CD4-positive, alpha-beta T cell (primary cell): ENCODE measurements at regions not wholly inside any gene's neighbourhood (a gene's known extent, or its start where the extent isn't known, plus 50 kb on each side); places are given as distances from the start of the nearest gene placed in this dataset.

Experiments
- ATAC-seq: fragments of 200-7000 bp; cut with Tn5 transposase; one replicate; pipeline ENCODE4 v1.10.0; 2022; ENCODE audit warnings: mild to moderate bottlenecking; ENCODE audit not compliant: poor library complexity
- CTCF ChIA-PET: fragments of 350-600 bp; sonication (Branson Sonifier 250); formaldehyde crosslinking; loops from one replicate; lab custom pipeline; 2021; ENCODE audit warnings: antibody characterized with exemption, inconsistent platforms; lab: Charles Lee
- POLR2A ChIA-PET: fragments of 350-600 bp; sonication (Branson Sonifier 250); formaldehyde crosslinking; loops from one replicate; lab custom pipeline; 2021; ENCODE audit warnings: antibody characterized with exemption, inconsistent platforms; lab: Charles Lee
- DNase-seq, 14 experiments: peaks; one replicate each; pipeline ENCODE4 v3.0.0-alpha.2; 2013 to 2020; ENCODE audit warnings: mixed read lengths in 2 of 14
- H3K27ac ChIP-seq, 2 donors: one replicate each; pipeline versions ENCODE4 v1.5.1 to v1.7.0; 2013; ENCODE audit warnings: low read length in 2 of 2, low read depth in 1 of 2, mild to moderate bottlenecking in 1 of 2
- H3K27me3 ChIP-seq, 2 experiments: 1 replicate in 1 of 2; 2 replicates in 1 of 2; pipeline versions ENCODE4 v1.6.1 to v1.7.0; 2013; ENCODE audit warnings: low read length in 2 of 2, control low read depth in 1 of 2, mild to moderate bottlenecking in 1 of 2, moderate library complexity in 1 of 2; ENCODE audit not compliant: insufficient read depth in 2 of 2, control insufficient read depth in 1 of 2
- H3K36me3 ChIP-seq: one replicate; pipeline ENCODE4 v1.6.1; 2013; ENCODE audit warnings: low read length, control low read depth; ENCODE audit not compliant: insufficient read depth
- H3K4me1 ChIP-seq: one replicate; pipeline ENCODE4 v1.6.1; 2013; ENCODE audit warnings: low read length, control low read depth; ENCODE audit not compliant: insufficient read depth
- H3K4me3 ChIP-seq: one replicate; pipeline ENCODE4 v1.5.1; 2013; ENCODE audit warnings: mild to moderate bottlenecking, low read length, moderate library complexity
- H3K9me3 ChIP-seq, 2 experiments: 1 replicate in 1 of 2; 2 replicates in 1 of 2; pipeline versions ENCODE4 v1.6.1 to v1.7.0; 2013; ENCODE audit warnings: low read length in 2 of 2, mild to moderate bottlenecking in 2 of 2, control low read depth in 1 of 2, moderate library complexity in 1 of 2; ENCODE audit not compliant: control insufficient read depth in 1 of 2, insufficient read depth in 1 of 2
- H3K27ac Mint-ChIP-seq: one replicate; pipeline ENCODE4 v1.8.0; 2020; ENCODE audit warnings: mixed read lengths
- H3K27me3 Mint-ChIP-seq: one replicate; pipeline ENCODE4 v1.8.0; 2021; ENCODE audit warnings: mixed read lengths
- H3K36me3 Mint-ChIP-seq: one replicate; pipeline ENCODE4 v1.8.0; 2021; ENCODE audit warnings: low read depth, mixed read lengths
- H3K4me1 Mint-ChIP-seq: one replicate; pipeline ENCODE4 v1.8.0; 2021; ENCODE audit warnings: low read depth, mixed read lengths
- H3K4me3 Mint-ChIP-seq: one replicate; pipeline ENCODE4 v1.8.0; 2020; ENCODE audit warnings: mild to moderate bottlenecking, mixed read lengths
- H3K9me3 Mint-ChIP-seq: one replicate; pipeline ENCODE4 v1.8.0; 2020; ENCODE audit warnings: mixed read lengths
- CTCF ChIP-seq: fragments of 200-600 bp; IDR thresholded peaks from one replicate; pipeline ENCODE4 v1.8.0; 2022; ENCODE audit warnings: antibody characterized with exemption, mild to moderate bottlenecking
- intact Hi-C, 2 experiments: fragments of 100-400 bp; cut with DNase I in 1 of 2; cut with micrococcal nuclease in 1 of 2; formaldehyde crosslinking; loops; one replicate each; pipeline versions ENCODE4 v1.15.1 to v1.9.0; 2023 to 2025; cut with DNase I, micrococcal nuclease

DNA sequence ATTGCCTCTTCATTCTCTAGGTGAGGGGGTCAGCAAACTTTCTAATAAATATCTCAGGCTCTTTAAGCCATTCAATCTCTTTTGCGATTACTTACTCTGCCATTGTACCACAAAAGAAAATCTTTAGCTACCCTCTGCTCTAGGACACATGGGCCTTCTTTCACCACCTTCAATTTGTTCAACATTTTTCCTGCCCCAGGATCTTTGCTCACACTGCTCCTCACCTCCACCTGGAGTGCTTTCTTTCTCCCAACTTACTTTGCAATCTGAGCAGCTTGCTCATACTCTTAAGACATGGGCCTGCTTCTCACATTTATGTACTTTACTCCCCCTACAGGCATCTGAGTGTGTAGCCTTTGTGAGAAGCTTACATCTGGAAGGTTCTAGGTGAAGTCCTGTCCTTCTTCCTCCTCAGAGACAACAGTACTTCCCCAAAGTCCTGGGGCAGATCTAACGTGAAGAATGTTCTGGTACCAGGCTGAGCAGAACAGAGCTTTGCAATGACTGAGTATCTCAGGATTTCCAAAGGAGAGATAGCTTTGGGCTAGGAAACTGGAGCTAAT, 55.0 kb upstream of the PRDM5 start:
- Histone ChIP-seq H3K4me3 (no peak overlapping the region), H3K36me3 (no peaks in the 10 kb centered on the region), H3K27me3 (no peaks in the 10 kb centered on the region), H3K27ac (no peak overlapping the region), H3K9me3 (no peaks in the 10 kb centered on the region), H3K4me1 (no peaks in the 10 kb centered on the region)
- Mint-ChIP-seq H3K9me3 (no peaks in the 10 kb centered on the region), H3K36me3 (no peaks in the 10 kb centered on the region), H3K27ac (no peak overlapping the region), H3K27me3 (no peaks in the 10 kb centered on the region), H3K4me3 (no peak overlapping the region), H3K4me1 (no peaks in the 10 kb centered on the region)
- ChIA-PET POLR2A (no interaction called here), CTCF (interaction anchor here (1.3 kb wide), 1 partner anchor 37 kb away, joined by 3 read pairs; no protein-coding TSS in a partner anchor)
- ATAC-seq (peak; percentile 55), DNase-seq (peak in 4 of 14 experiments; percentile 4 to 29 (median 26))
- TF ChIP-seq CTCF, result no peak
- intact Hi-C loops, result no loop called here

DNA sequence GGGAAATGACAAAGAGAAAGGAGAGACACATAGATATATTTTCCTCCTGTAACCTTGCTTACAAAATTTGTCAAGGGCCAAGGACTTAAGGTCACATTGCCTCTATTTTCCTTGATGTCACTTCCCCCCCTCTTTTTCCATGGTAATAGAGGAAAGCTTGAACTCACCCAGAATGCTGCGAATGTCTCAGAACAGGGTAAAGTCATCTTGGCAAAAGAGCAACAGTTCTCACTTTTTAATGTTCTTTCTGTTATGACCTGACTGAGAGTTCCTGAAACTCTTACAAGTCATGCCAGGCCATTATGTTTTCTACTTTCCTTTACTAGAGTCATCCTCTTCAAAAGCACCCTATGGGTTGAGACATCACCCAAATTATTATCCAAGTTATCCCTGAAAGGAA, 50.7 kb upstream of the PRDM5 start:
- Mint-ChIP-seq H3K4me1 (no peaks in the 10 kb centered on the region), H3K4me3 (no peak overlapping the region), H3K27me3 (peaks cover 10% of the 10 kb centered on the region), H3K27ac (no peak overlapping the region), H3K9me3 (no peaks in the 10 kb centered on the region), H3K36me3 (no peaks in the 10 kb centered on the region)
- ATAC-seq, result no peak
- intact Hi-C loops, result no loop called here
- no peak for DNase-seq
- CTCF ChIA-PET, result no interaction called here
- no peak overlapping the region for H3K27ac ChIP-seq
- no peaks in the 10 kb centered on the region for H3K9me3 ChIP-seq
- no peaks in the 10 kb centered on the region for H3K27me3 ChIP-seq
- no peaks in the 10 kb centered on the region for H3K36me3 ChIP-seq
- TF ChIP-seq CTCF, result no peak
- POLR2A ChIA-PET, result no interaction called here
- H3K4me3 ChIP-seq, result no peak overlapping the region
- H3K4me1 ChIP-seq, result no peaks in the 10 kb centered on the region
